NT2/D1 (cell line): ENCODE measurements at regions not wholly inside any gene's neighbourhood (a gene's known extent, or its start where the extent isn't known, plus 50 kb on each side); places are given as distances from the start of the nearest gene placed in this dataset.

Experiments used
- SUZ12 ChIP-seq: IDR thresholded peaks from 2 replicates; pipeline ENCODE4 v1.6.1; 2011; ENCODE audit not compliant: insufficient read length, insufficient read depth; ENCODE audit errors: extremely low read depth
- YY1 ChIP-seq: IDR thresholded peaks from 2 replicates; pipeline ENCODE4 v1.6.1; 2011; ENCODE audit not compliant: insufficient read length, insufficient read depth
- ZNF274 ChIP-seq: IDR thresholded peaks from 2 replicates; pipeline ENCODE4 v1.6.1; 2011; ENCODE audit warnings: mild to moderate bottlenecking, low read depth, low read length

GRCh38 chr4:119865789-119866188 lies 200.9 kb downstream of the MAD2L1 start:
- no peak for TF ChIP-seq SUZ12
- TF ChIP-seq ZNF274 = no peak
- no peak for TF ChIP-seq YY1
